ENCODE measurements at regions not wholly inside any gene's neighbourhood (a gene's known extent, or its start where the extent isn't known, plus 50 kb on each side); places are given as distances from the start of the nearest gene placed in this dataset.

GRCh38 chr7:54477083-54477482 lies 65.1 kb upstream of the VSTM2A start (continued):
- no peak for TF ChIP-seq ZNF280B (CRISPR knock-in tag; IDR thresholded peaks at IDR 0.05)

- ATAC-seq (no peak), FAIRE-seq (no peak), DNase-seq (ENCODE audit: extremely low read depth in 1 of 4, low spot score in 3 of 4) (no peak)
- Histone ChIP-seq H3K27me3 (ENCODE audit: control insufficient read depth in 2 of 2, insufficient read depth in 2 of 2, low read length in 2 of 2) (no peaks in the 10 kb centered on the region), H4K20me1 (replicated peaks; ENCODE audit: control insufficient read depth, insufficient read depth, low read length) (no peaks in the 10 kb centered on the region), H3K4me2 (ENCODE audit: insufficient read depth, low read length) (no peak overlapping the region), H3K4me3 (no peak overlapping the region), H3K4me1 (replicated peaks in 1 of 2; ENCODE audit: control insufficient read depth in 2 of 2, insufficient read depth in 2 of 2, low read length in 2 of 2) (no peaks in the 10 kb centered on the region), H3K9ac (ENCODE audit: insufficient read depth in 1 of 2, low read depth in 2 of 2, low read length in 2 of 2) (no peak overlapping the region), H3K79me2 (ENCODE audit: control insufficient read depth, insufficient read depth, low read length) (no peaks in the 10 kb centered on the region), H3K36me3 (ENCODE audit: control insufficient read depth, insufficient read depth, low read length) (no peaks in the 10 kb centered on the region), H3K9me1 (ENCODE audit: control insufficient read depth, insufficient read depth, low read length) (no peaks in the 10 kb centered on the region), H3K27ac (ENCODE audit: extremely low read depth, low read depth, low read length) (no peak overlapping the region), H3K9me3 (replicated peaks; ENCODE audit: control insufficient read depth, insufficient read depth, low read depth, low read length) (no peaks in the 10 kb centered on the region), H2AFZ (ENCODE audit: low read depth, low read length) (no peak overlapping the region)
- no peak for TF ChIP-seq ZNF12 (CRISPR knock-in tag; IDR thresholded peaks at IDR 0.05)
- TF ChIP-seq HDGF (IDR thresholded peaks at IDR 0.05): no peak
- WGBS (ENCODE audit: insufficient coverage, low coverage, missing lambda C conversion rate): 0% methylated on average over 3 of the region's 3 CpGs
- ChIA-PET POLR2A (no interaction called here), CTCF (ENCODE audit: low intra/inter-chr PET ratio) (no interaction called here)
- in situ Hi-C loops (cut with MboI): no loop called here
- intact Hi-C loops (cut with micrococcal nuclease): no loop called here
- no TSS peak for BruUV-seq (replicated peaks)
Measured at GRCh38 chr7:54483523-54483922, 58.7 kb upstream of the VSTM2A start.

- Histone ChIP-seq H3K9ac (ENCODE audit: insufficient read depth in 1 of 2, low read depth in 2 of 2, low read length in 2 of 2) (no peak overlapping the region), H3K27me3 (ENCODE audit: control insufficient read depth in 2 of 2, insufficient read depth in 2 of 2, low read length in 2 of 2) (no peaks in the 10 kb centered on the region), H3K4me1 (replicated peaks in 1 of 2; ENCODE audit: control insufficient read depth in 2 of 2, insufficient read depth in 2 of 2, low read length in 2 of 2) (no peaks in the 10 kb centered on the region), H3K79me2 (ENCODE audit: control insufficient read depth, insufficient read depth, low read length) (no peaks in the 10 kb centered on the region), H3K9me1 (ENCODE audit: control insufficient read depth, insufficient read depth, low read length) (no peaks in the 10 kb centered on the region), H3K4me2 (ENCODE audit: insufficient read depth, low read length) (no peak overlapping the region), H3K4me3 (no peak overlapping the region), H3K36me3 (ENCODE audit: control insufficient read depth, insufficient read depth, low read length) (no peaks in the 10 kb centered on the region), H3K27ac (ENCODE audit: extremely low read depth, low read depth, low read length) (no peak overlapping the region), H3K9me3 (replicated peaks; ENCODE audit: control insufficient read depth, insufficient read depth, low read depth, low read length) (no peaks in the 10 kb centered on the region), H2AFZ (ENCODE audit: low read depth, low read length) (no peak overlapping the region), H4K20me1 (replicated peaks; ENCODE audit: control insufficient read depth, insufficient read depth, low read length) (no peaks in the 10 kb centered on the region)
- no peak for ATAC-seq
- no peak for DNase-seq (ENCODE audit: extremely low read depth in 1 of 4, low spot score in 3 of 4)
- BruUV-seq (replicated peaks): no TSS peak
- intact Hi-C loops (cut with micrococcal nuclease) (no loop called here), in situ Hi-C loops (cut with MboI) (no loop called here)
- CTCF ChIA-PET (ENCODE audit: low intra/inter-chr PET ratio): no interaction called here
- WGBS (ENCODE audit: insufficient coverage, low coverage, missing lambda C conversion rate): 0% methylated on average over 1 of the region's 1 CpG
- no peak for FAIRE-seq
- POLR2A ChIA-PET: no interaction called here
- TF ChIP-seq HMBOX1 (IDR thresholded peaks at IDR 0.05) (no peak), ZNF232 (CRISPR knock-in tag; IDR thresholded peaks at IDR 0.05) (no peak), SMAD3 (CRISPR knock-in tag; conservative IDR thresholded peaks at IDR 0.05) (no peak), ZBTB11 (CRISPR knock-in tag; IDR thresholded peaks at IDR 0.05) (no peak), DMBX1 (CRISPR knock-in tag; IDR thresholded peaks at IDR 0.05; ENCODE audit: borderline replicate concordance) (no peak)
Measured at GRCh38 chr7:54485044-54485443, 57.1 kb upstream of the VSTM2A start.
